ENCODE measurements at regions not wholly inside any gene's neighbourhood (a gene's known extent, or its start where the extent isn't known, plus 50 kb on each side); places are given as distances from the start of the nearest gene placed in this dataset.

GRCh38 chr3:78497021-78497420 is 1270.8 kb downstream of the ROBO1 start:
- TF ChIP-seq EZH2 (IDR thresholded peaks at IDR 0.05; ENCODE audit: insufficient read depth, poor library complexity, severe bottlenecking) (no peak), EZH2phosphoT487 (IDR thresholded peaks at IDR 0.05; ENCODE audit: insufficient read depth, low read depth) (no peak)

Data from GM23248 (cell line).